ENCODE measurements at regions not wholly inside any gene's neighbourhood (a gene's known extent, or its start where the extent isn't known, plus 50 kb on each side); places are given as distances from the start of the nearest gene placed in this dataset.

DNA sequence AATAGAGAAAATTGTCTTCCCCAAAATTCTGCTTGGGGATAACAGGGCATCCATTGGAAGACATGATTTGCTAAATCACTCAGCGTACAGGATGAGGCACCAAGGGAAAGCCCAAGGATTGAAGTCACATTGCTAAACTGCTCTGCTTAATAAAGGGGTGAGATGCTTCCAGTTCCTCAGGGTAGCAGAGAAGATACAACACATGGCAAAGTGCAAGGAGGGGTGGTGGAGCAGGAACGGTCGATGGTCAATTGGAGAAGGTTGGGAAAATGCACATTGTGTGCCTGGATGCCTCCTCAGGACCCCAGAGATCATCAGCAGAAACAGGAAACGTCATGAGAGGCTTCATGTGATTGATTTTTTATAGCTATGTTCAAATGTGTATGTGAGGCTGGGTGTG lies 116.3 kb upstream of the SOX1 start:
- TF ChIP-seq, protein P1, sequence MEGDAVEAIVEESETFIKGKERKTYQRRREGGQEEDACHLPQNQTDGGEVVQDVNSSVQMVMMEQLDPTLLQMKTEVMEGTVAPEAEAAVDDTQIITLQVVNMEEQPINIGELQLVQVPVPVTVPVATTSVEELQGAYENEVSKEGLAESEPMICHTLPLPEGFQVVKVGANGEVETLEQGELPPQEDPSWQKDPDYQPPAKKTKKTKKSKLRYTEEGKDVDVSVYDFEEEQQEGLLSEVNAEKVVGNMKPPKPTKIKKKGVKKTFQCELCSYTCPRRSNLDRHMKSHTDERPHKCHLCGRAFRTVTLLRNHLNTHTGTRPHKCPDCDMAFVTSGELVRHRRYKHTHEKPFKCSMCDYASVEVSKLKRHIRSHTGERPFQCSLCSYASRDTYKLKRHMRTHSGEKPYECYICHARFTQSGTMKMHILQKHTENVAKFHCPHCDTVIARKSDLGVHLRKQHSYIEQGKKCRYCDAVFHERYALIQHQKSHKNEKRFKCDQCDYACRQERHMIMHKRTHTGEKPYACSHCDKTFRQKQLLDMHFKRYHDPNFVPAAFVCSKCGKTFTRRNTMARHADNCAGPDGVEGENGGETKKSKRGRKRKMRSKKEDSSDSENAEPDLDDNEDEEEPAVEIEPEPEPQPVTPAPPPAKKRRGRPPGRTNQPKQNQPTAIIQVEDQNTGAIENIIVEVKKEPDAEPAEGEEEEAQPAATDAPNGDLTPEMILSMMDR (conservative IDR thresholded peaks at IDR 0.05; ENCODE audit: low read depth, low read length), result no peak
- no peak for TF ChIP-seq EZH2 (IDR thresholded peaks at IDR 0.05; ENCODE audit: borderline replicate concordance, low read depth, low read length, poor library complexity, severe bottlenecking)

Measured in A673 (cell line).